ENCODE measurements at regions not wholly inside any gene's neighbourhood (a gene's known extent, or its start where the extent isn't known, plus 50 kb on each side); places are given as distances from the start of the nearest gene placed in this dataset.

GRCh38 chr2:51960281-51960680 lies 928.3 kb upstream of the NRXN1 start:
- no peak for TF ChIP-seq CTCF (IDR thresholded peaks at IDR 0.05; ENCODE audit: borderline replicate concordance, control extremely low read depth, extremely low read depth, insufficient read depth, missing control alignments)
- in situ Hi-C loops (cut with MboI; ENCODE audit: low sequenced_read_pairs, unreplicated experiment), result no loop called here
- DNase-seq (ENCODE audit: low spot score), result no peak

- no peak for DNase-seq (ENCODE audit: low spot score)
- in situ Hi-C loops (cut with MboI; ENCODE audit: low sequenced_read_pairs, unreplicated experiment), result no loop called here
- no peak for TF ChIP-seq CTCF (IDR thresholded peaks at IDR 0.05; ENCODE audit: borderline replicate concordance, control extremely low read depth, extremely low read depth, insufficient read depth, missing control alignments)
These were observed 927.8 kb upstream of the NRXN1 start for GRCh38 chr2:51959696-51960095.

GRCh38 chr2:51953931-51954330 lies 922.0 kb upstream of the NRXN1 start:
- DNase-seq (ENCODE audit: low spot score), result no peak
- no peak for TF ChIP-seq CTCF (IDR thresholded peaks at IDR 0.05; ENCODE audit: borderline replicate concordance, control extremely low read depth, extremely low read depth, insufficient read depth, missing control alignments)
- in situ Hi-C loops (cut with MboI; ENCODE audit: low sequenced_read_pairs, unreplicated experiment), result no loop called here

GRCh38 chr2:51921076-51921475 lies 889.1 kb upstream of the NRXN1 start:
- TF ChIP-seq CTCF (IDR thresholded peaks at IDR 0.05; ENCODE audit: borderline replicate concordance, control extremely low read depth, extremely low read depth, insufficient read depth, missing control alignments), result no peak
- in situ Hi-C loops (cut with MboI; ENCODE audit: low sequenced_read_pairs, unreplicated experiment), result no loop called here

GRCh38 chr2:51920509-51920908 lies 888.6 kb upstream of the NRXN1 start:
- in situ Hi-C loops (cut with MboI; ENCODE audit: low sequenced_read_pairs, unreplicated experiment), result no loop called here
- TF ChIP-seq CTCF (IDR thresholded peaks at IDR 0.05; ENCODE audit: borderline replicate concordance, control extremely low read depth, extremely low read depth, insufficient read depth, missing control alignments), result no peak
- no peak for DNase-seq (ENCODE audit: low spot score)

More at GRCh38 chr2:51921076-51921475, 889.1 kb upstream of the NRXN1 start:
- no peak for DNase-seq (ENCODE audit: low spot score)

GRCh38 chr2:51919395-51919794 lies 887.5 kb upstream of the NRXN1 start:
- in situ Hi-C loops (cut with MboI; ENCODE audit: low sequenced_read_pairs, unreplicated experiment), result no loop called here
- no peak for TF ChIP-seq CTCF (IDR thresholded peaks at IDR 0.05; ENCODE audit: borderline replicate concordance, control extremely low read depth, extremely low read depth, insufficient read depth, missing control alignments)
- no peak for DNase-seq (ENCODE audit: low spot score)

GRCh38 chr2:51918113-51918512 lies 886.2 kb upstream of the NRXN1 start:
- no peak for DNase-seq (ENCODE audit: low spot score)
- no peak for TF ChIP-seq CTCF (IDR thresholded peaks at IDR 0.05; ENCODE audit: borderline replicate concordance, control extremely low read depth, extremely low read depth, insufficient read depth, missing control alignments)
- in situ Hi-C loops (cut with MboI; ENCODE audit: low sequenced_read_pairs, unreplicated experiment), result no loop called here
